GM12878 (cell line): ENCODE measurements at regions not wholly inside any gene's neighbourhood (a gene's known extent, or its start where the extent isn't known, plus 50 kb on each side); places are given as distances from the start of the nearest gene placed in this dataset.

ENCODE experiments used
- CHD2 ChIP-seq: IDR thresholded peaks from 2 replicates; pipeline ENCODE4 v1.6.1; 2011; ENCODE audit warnings: low read depth, low read length, improper control_type of control experiment, borderline replicate concordance
- CTCF ChIP-seq, 3 experiments: IDR thresholded peaks in 2 of 3; conservative IDR thresholded peaks in 1 of 3; 2 replicates each; pipeline ENCODE4 v1.5.1; 2011; ENCODE audit warnings: low read depth in 3 of 3, low read length in 3 of 3, mild to moderate bottlenecking in 3 of 3, control low read depth in 2 of 3, moderate library complexity in 2 of 3, inconsistent platforms in 1 of 3, mixed read lengths in 1 of 3; ENCODE audit not compliant: control insufficient read depth in 2 of 3, insufficient read depth in 1 of 3; ENCODE audit errors: extremely low read depth in 1 of 3
- ESRRA ChIP-seq: IDR thresholded peaks from 2 replicates; pipeline ENCODE4 v1.6.1; 2012; ENCODE audit warnings: mild to moderate bottlenecking, low read length, improper control_type of control experiment
- HDGF ChIP-seq: fragments of 450-650 bp; IDR thresholded peaks from 2 replicates; pipeline ENCODE4 v1.6.1; 2016; ENCODE audit warnings: antibody characterized with exemption
- JUNB ChIP-seq: IDR thresholded peaks from 2 replicates; pipeline ENCODE4 v1.6.1; 2016; ENCODE audit warnings: antibody characterized with exemption, mild to moderate bottlenecking
- JUND ChIP-seq: IDR thresholded peaks from 2 replicates; pipeline ENCODE4 v1.6.1; 2012; ENCODE audit warnings: low read depth, mild to moderate bottlenecking, low read length, improper control_type of control experiment, moderate library complexity
- MYB ChIP-seq: fragments of 150-350 bp; IDR thresholded peaks from 2 replicates; pipeline ENCODE4 v1.6.1; 2014; ENCODE audit warnings: mild to moderate bottlenecking, low read depth, low read length, borderline replicate concordance
- NR2C2 ChIP-seq: IDR thresholded peaks from 2 replicates; pipeline ENCODE4 v1.6.1; 2011; ENCODE audit warnings: borderline replicate concordance, low read depth; ENCODE audit not compliant: control insufficient read depth, insufficient read length
- SIN3A ChIP-seq: IDR thresholded peaks from 2 replicates; pipeline ENCODE4 v1.6.1; 2012; ENCODE audit warnings: low read depth, low read length, improper control_type of control experiment
- ZNF24 ChIP-seq: fragments of 450-650 bp; IDR thresholded peaks from 2 replicates; pipeline ENCODE4 v1.6.1; 2017; ENCODE audit warnings: antibody characterized with exemption, mild to moderate bottlenecking

DNA sequence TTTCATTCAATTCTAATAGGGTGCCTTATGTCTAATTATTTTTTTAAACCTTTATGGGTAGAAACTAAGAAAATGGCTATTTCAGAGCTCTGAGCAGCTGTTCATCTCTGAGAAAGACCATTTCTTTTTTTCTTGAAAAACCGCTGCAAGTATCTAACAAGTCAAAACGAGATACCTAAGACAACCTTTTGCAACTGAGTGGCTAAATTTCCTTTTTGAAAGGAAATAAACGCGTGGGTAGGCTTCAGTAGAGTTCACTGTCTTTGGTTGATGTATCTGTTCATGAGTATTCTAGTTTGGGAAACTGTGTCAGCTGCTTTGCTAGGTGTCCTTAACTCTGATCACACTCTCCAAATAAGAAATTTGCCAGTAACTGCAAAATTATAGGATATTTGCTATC, 104.3 kb upstream of the LINC00305 start:
- TF ChIP-seq HDGF = no peak
- no peak for TF ChIP-seq CTCF (IDR thresholded peaks at IDR 0.05 in 2 of 3, conservative IDR thresholded peaks at IDR 0.05 in 1 of 3; ENCODE audit: control insufficient read depth in 2 of 3, extremely low read depth in 1 of 3, insufficient read depth in 1 of 3, low read depth in 3 of 3, low read length in 3 of 3)
- no peak for TF ChIP-seq MYB
- TF ChIP-seq SIN3A = no peak
- no peak for TF ChIP-seq CHD2
- no peak for TF ChIP-seq ZNF24
- no peak for TF ChIP-seq JUNB
- TF ChIP-seq NR2C2 = no peak
- no peak for TF ChIP-seq JUND
- TF ChIP-seq ESRRA = no peak
